Stomach (tissue), 4 donors: ENCODE measurements at regions not wholly inside any gene's neighbourhood (a gene's known extent, or its start where the extent isn't known, plus 50 kb on each side); places are given as distances from the start of the nearest gene placed in this dataset.

Source experiments
- POLR2A ChIP-seq, 4 donors: fragments of 450-650 bp; IDR thresholded peaks; one replicate each; pipeline ENCODE4 v1.6.1; 2016; ENCODE audit warnings: antibody characterized with exemption in 4 of 4, control low read depth in 2 of 4, mild to moderate bottlenecking in 1 of 4, moderate library complexity in 1 of 4
- TF ChIP-seq, protein P1 (sequence below), 7 experiments: fragments of 450-650 bp in 4 of 7; fragments of 200-600 bp in 3 of 7; sonication (generic) in 3 of 7; IDR thresholded peaks; one replicate each; pipeline ENCODE4 v1.5.1; 2016 to 2019; ENCODE audit warnings: antibody characterized with exemption in 7 of 7, control low read depth in 2 of 7, mild to moderate bottlenecking in 1 of 7

DNA sequence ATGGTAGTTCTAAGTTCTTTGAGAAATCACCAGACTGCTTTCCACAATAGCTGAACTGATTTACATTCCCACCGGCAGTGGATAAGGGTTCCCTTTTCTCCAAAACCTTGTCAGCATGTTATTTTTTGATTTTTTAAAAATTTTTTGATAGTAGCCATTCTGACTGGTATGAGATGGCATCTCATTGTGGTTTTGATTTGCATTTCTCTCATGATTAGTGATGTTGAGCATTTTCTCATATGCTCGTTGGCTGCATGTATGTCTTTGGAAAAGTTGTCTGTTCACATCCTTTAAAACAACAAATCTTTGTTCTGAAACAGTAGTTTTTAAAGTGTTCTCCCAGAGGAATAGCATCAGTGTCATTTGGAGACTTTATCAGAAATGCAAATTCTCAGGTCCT lies 77.5 kb upstream of the POMP start:
- TF ChIP-seq, protein P1, sequence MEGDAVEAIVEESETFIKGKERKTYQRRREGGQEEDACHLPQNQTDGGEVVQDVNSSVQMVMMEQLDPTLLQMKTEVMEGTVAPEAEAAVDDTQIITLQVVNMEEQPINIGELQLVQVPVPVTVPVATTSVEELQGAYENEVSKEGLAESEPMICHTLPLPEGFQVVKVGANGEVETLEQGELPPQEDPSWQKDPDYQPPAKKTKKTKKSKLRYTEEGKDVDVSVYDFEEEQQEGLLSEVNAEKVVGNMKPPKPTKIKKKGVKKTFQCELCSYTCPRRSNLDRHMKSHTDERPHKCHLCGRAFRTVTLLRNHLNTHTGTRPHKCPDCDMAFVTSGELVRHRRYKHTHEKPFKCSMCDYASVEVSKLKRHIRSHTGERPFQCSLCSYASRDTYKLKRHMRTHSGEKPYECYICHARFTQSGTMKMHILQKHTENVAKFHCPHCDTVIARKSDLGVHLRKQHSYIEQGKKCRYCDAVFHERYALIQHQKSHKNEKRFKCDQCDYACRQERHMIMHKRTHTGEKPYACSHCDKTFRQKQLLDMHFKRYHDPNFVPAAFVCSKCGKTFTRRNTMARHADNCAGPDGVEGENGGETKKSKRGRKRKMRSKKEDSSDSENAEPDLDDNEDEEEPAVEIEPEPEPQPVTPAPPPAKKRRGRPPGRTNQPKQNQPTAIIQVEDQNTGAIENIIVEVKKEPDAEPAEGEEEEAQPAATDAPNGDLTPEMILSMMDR (IDR thresholded peaks at IDR 0.05): no peak
- no peak for TF ChIP-seq POLR2A (IDR thresholded peaks at IDR 0.05)
